ENCODE measurements at regions not wholly inside any gene's neighbourhood (a gene's known extent, or its start where the extent isn't known, plus 50 kb on each side); places are given as distances from the start of the nearest gene placed in this dataset.

- no peak for DNase-seq
Observed at GRCh38 chr13:107234319-107235073, 666.6 kb upstream of the ARGLU1 start.

GRCh38 chr13:107233541-107233940 lies 665.6 kb upstream of the ARGLU1 start:
- no peak for DNase-seq

GRCh38 chr13:107231944-107232343 lies 664.0 kb upstream of the ARGLU1 start:
- DNase-seq: no peak

GRCh38 chr13:107223867-107224266 lies 655.9 kb upstream of the ARGLU1 start:
- DNase-seq: no peak

GRCh38 chr13:107222597-107222996 lies 654.7 kb upstream of the ARGLU1 start:
- DNase-seq: no peak

- no peak for DNase-seq
Observed at GRCh38 chr13:107220245-107220644, 652.3 kb upstream of the ARGLU1 start.

GRCh38 chr13:107217251-107217650 lies 649.3 kb upstream of the ARGLU1 start:
- DNase-seq: no peak

- DNase-seq: no peak
Observed at GRCh38 chr13:107216046-107216755, 648.3 kb upstream of the ARGLU1 start.

- peak; percentile 80 for DNase-seq
Observed at GRCh38 chr13:107211073-107211472, 643.1 kb upstream of the ARGLU1 start.

GRCh38 chr13:107210723-107211030 lies 642.7 kb upstream of the ARGLU1 start:
- DNase-seq: peak; percentile 89

- no peak for DNase-seq
Observed at GRCh38 chr13:107209824-107210722, 642.1 kb upstream of the ARGLU1 start.

- DNase-seq: no peak
Observed at GRCh38 chr13:107208889-107209288, 641.0 kb upstream of the ARGLU1 start.

GRCh38 chr13:107205318-107206104 lies 637.6 kb upstream of the ARGLU1 start:
- no peak for DNase-seq

- no peak for DNase-seq
Observed at GRCh38 chr13:107203146-107203847, 635.4 kb upstream of the ARGLU1 start.

- DNase-seq: no peak
Observed at GRCh38 chr13:107202371-107203023, 634.6 kb upstream of the ARGLU1 start.

GRCh38 chr13:107200491-107200890 lies 632.6 kb upstream of the ARGLU1 start:
- DNase-seq: no peak

GRCh38 chr13:107192289-107192688 lies 624.4 kb upstream of the ARGLU1 start:
- DNase-seq: peak; percentile 73

- DNase-seq: no peak
Observed at GRCh38 chr13:107190065-107190464, 622.1 kb upstream of the ARGLU1 start.

- DNase-seq: no peak
Observed at GRCh38 chr13:107185889-107186288, 618.0 kb upstream of the ARGLU1 start.

GRCh38 chr13:107170270-107170931 lies 602.5 kb upstream of the ARGLU1 start:
- no peak for DNase-seq

- no peak for DNase-seq
Observed at GRCh38 chr13:107157271-107157670, 589.3 kb upstream of the ARGLU1 start.
